HepG2 (cell line): ENCODE measurements at regions not wholly inside any gene's neighbourhood (a gene's known extent, or its start where the extent isn't known, plus 50 kb on each side); places are given as distances from the start of the nearest gene placed in this dataset.

Experiments used
- AHDC1 ChIP-seq: sonication (generic); formaldehyde crosslinking; IDR thresholded peaks from 2 replicates; pipeline ENCODE4 v1.5.1; 2020; ENCODE audit warnings: mild to moderate bottlenecking, missing genetic modification reagents, borderline replicate concordance
- ATF4 ChIP-seq, 2 experiments: fragments of 450-650 bp in 1 of 2; sonication (generic) in 1 of 2; formaldehyde crosslinking; IDR thresholded peaks; 2 replicates each; pipeline versions ENCODE4 v1.5.0 to v1.8.0; 2020 to 2022; ENCODE audit warnings: mild to moderate bottlenecking in 1 of 2, missing genetic modification reagents in 1 of 2
- FOXK1 ChIP-seq: sonication (generic); formaldehyde crosslinking; IDR thresholded peaks from 2 replicates; pipeline ENCODE4 v1.4.0; 2020; ENCODE audit warnings: low read depth, missing genetic modification reagents, borderline replicate concordance
- HNRNPUL1 ChIP-seq: fragments of 200-400 bp; formaldehyde crosslinking; IDR thresholded peaks from 2 replicates; pipeline ENCODE4 v1.6.1; 2017; ENCODE audit warnings: low read depth, mild to moderate bottlenecking, low read length, moderate library complexity
- POLR2A ChIP-seq, 2 experiments: IDR thresholded peaks; 2 replicates each; pipeline ENCODE4 v1.6.1; 2011; ENCODE audit warnings: low read depth in 2 of 2, low read length in 2 of 2, mild to moderate bottlenecking in 1 of 2, moderate library complexity in 1 of 2; ENCODE audit not compliant: insufficient read depth in 1 of 2
- SIN3B ChIP-seq: fragments of 150-350 bp; IDR thresholded peaks from 2 replicates; pipeline ENCODE4 v1.6.1; 2014; ENCODE audit warnings: low read length
- ZNF264 ChIP-seq: sonication (generic); formaldehyde crosslinking; IDR thresholded peaks from 2 replicates; pipeline ENCODE4 v1.4.0; 2020; ENCODE audit warnings: missing genetic modification reagents
- ZNF350 ChIP-seq: sonication (generic); formaldehyde crosslinking; IDR thresholded peaks from 2 replicates; pipeline ENCODE4 v1.4.0; 2020; ENCODE audit warnings: mild to moderate bottlenecking, low read depth, missing genetic modification reagents, borderline replicate concordance
- ZNF432 ChIP-seq: sonication (generic); formaldehyde crosslinking; IDR thresholded peaks from 2 replicates; pipeline ENCODE4 v1.5.0; 2020; ENCODE audit warnings: missing genetic modification reagents, mild to moderate bottlenecking, borderline replicate concordance
- ZNF589 ChIP-seq: sonication (generic); formaldehyde crosslinking; conservative IDR thresholded peaks from 2 replicates; pipeline ENCODE4 v1.8.0; 2022; ENCODE audit warnings: mild to moderate bottlenecking, moderate library complexity, missing genetic modification reagents

- no peak for TF ChIP-seq HNRNPUL1
- TF ChIP-seq FOXK1 (CRISPR knock-in tag), result no peak
- no peak for TF ChIP-seq ZNF264 (CRISPR knock-in tag)
- no peak for TF ChIP-seq ATF4 (CRISPR knock-in tag; IDR thresholded peaks at IDR 0.05)
- no peak for TF ChIP-seq POLR2A (IDR thresholded peaks at IDR 0.05; ENCODE audit: insufficient read depth in 1 of 2, low read depth in 2 of 2, low read length in 2 of 2)
- no peak for TF ChIP-seq AHDC1 (CRISPR knock-in tag)
- no peak for TF ChIP-seq ZNF432 (CRISPR knock-in tag)
- no peak for TF ChIP-seq ZNF589
- no peak for TF ChIP-seq SIN3B
- TF ChIP-seq ZNF350 (CRISPR knock-in tag), result no peak
These were observed 70.7 kb downstream of the FAM50B start for GRCh38 chr6:3919849-3920248.
